ENCODE measurements at regions not wholly inside any gene's neighbourhood (a gene's known extent, or its start where the extent isn't known, plus 50 kb on each side); places are given as distances from the start of the nearest gene placed in this dataset.

GRCh38 chr20:4401601-4402000, 152.5 kb upstream of the ADRA1D start:
- H3K79me1 ChIP-seq (ENCODE audit: low read depth, low read length): no peaks in the 10 kb centered on the region
- no peak overlapping the region for H2AFZ ChIP-seq (ENCODE audit: low read length)
- no peak overlapping the region for H2AK5ac ChIP-seq (ENCODE audit: low read depth, low read length)
- no peak overlapping the region for H2BK120ac ChIP-seq (replicated peaks; ENCODE audit: low read depth, low read length)
- no peak for FAIRE-seq
- no peak overlapping the region for H2BK5ac ChIP-seq (ENCODE audit: low read depth, low read length)
- no peak overlapping the region for H3K9ac ChIP-seq (replicated peaks in 1 of 4; ENCODE audit: extremely low read depth in 1 of 4, low read depth in 3 of 4, low read length in 3 of 4)
- WGBS, 2 experiments (ENCODE audit: extremely low coverage in 1 of 2, insufficient coverage in 1 of 2, insufficient read length in 1 of 2, insufficient replicate concordance in 2 of 2, low coverage in 1 of 2, low lambda C conversion rate in 2 of 2, missing lambda C conversion rate in 1 of 2): 83% methylated on average over 3 of the region's 3 CpGs; no CpG with 5 or more reads in 1 of the 2 experiments
- TF ChIP-seq BCL11A (IDR thresholded peaks at IDR 0.05; ENCODE audit: low read depth in 2 of 2, low read length in 2 of 2) (no peak), POLR2AphosphoS5 (IDR thresholded peaks at IDR 0.05; ENCODE audit: low read depth, low read length) (no peak), POU5F1 (IDR thresholded peaks at IDR 0.05; ENCODE audit: low read depth, low read length) (no peak), RAD21 (IDR thresholded peaks at IDR 0.05 in 1 of 2, conservative IDR thresholded peaks at IDR 0.05 in 1 of 2; ENCODE audit: low read depth in 2 of 2, low read length in 2 of 2) (no peak), BACH1 (IDR thresholded peaks at IDR 0.05; ENCODE audit: low read length) (no peak), GABPA (IDR thresholded peaks at IDR 0.05; ENCODE audit: borderline replicate concordance, insufficient read depth, low read length) (no peak), SIX5 (IDR thresholded peaks at IDR 0.05; ENCODE audit: low read depth, low read length) (no peak), ATF3 (IDR thresholded peaks at IDR 0.05; ENCODE audit: insufficient read depth, low read depth, low read length) (no peak), TBP (IDR thresholded peaks at IDR 0.05; ENCODE audit: low read depth, low read length) (no peak), CTBP2 (IDR thresholded peaks at IDR 0.05; ENCODE audit: borderline replicate concordance, insufficient read depth, insufficient read length, low read length) (no peak)
- H3K4me1 ChIP-seq (replicated peaks in 1 of 4; ENCODE audit: control insufficient read depth in 3 of 4, insufficient read depth in 4 of 4, low read length in 3 of 4): no peaks in the 10 kb centered on the region
- no peak overlapping the region for H4K8ac ChIP-seq (ENCODE audit: extremely low read depth, insufficient read depth, low read length)
- no peak overlapping the region for H2BK12ac ChIP-seq (ENCODE audit: low read depth, low read length)
- no peak overlapping the region for H3K14ac ChIP-seq (ENCODE audit: insufficient read length)
- H3K27me3 ChIP-seq (replicated peaks in 1 of 4; ENCODE audit: control insufficient read depth in 3 of 4, extremely low read depth in 1 of 4, insufficient read depth in 3 of 4, low read length in 3 of 4): no peaks in the 10 kb centered on the region; a peak in 1 of 7 replicates
- H3K23me2 ChIP-seq (ENCODE audit: low read depth, low read length): no peaks in the 10 kb centered on the region
- H3K79me2 ChIP-seq (ENCODE audit: control insufficient read depth in 1 of 2, insufficient read depth in 2 of 2, low read length in 2 of 2): no peaks in the 10 kb centered on the region
- H3K4ac ChIP-seq (replicated peaks; ENCODE audit: insufficient read length, low read depth, low read length): no peak overlapping the region
- no peak overlapping the region for H3K56ac ChIP-seq (replicated peaks; ENCODE audit: insufficient read length, low read depth, low read length)
- H4K91ac ChIP-seq (replicated peaks; ENCODE audit: insufficient read length, low read length): no peak overlapping the region
- no peaks in the 10 kb centered on the region for H4K20me1 ChIP-seq (replicated peaks in 1 of 2; ENCODE audit: control insufficient read depth in 1 of 2, insufficient read depth in 2 of 2, low read length in 2 of 2)
- no peak overlapping the region for H2BK15ac ChIP-seq (ENCODE audit: low read length)
- H3K18ac ChIP-seq (ENCODE audit: extremely low read depth, low read length): no peak overlapping the region
- no peak overlapping the region for H3K27ac ChIP-seq (ENCODE audit: low read depth, low read length)
- CTCF ChIA-PET (ENCODE audit: partially characterized antibody): interaction anchor here (1.1 kb wide), 1 partner anchor 12 kb away, joined by 4 read pairs; no protein-coding TSS in a partner anchor
- H3K36me3 ChIP-seq (ENCODE audit: control insufficient read depth in 2 of 4, insufficient read depth in 4 of 4, low read length in 3 of 4): no peaks in the 10 kb centered on the region
- H3K9me3 ChIP-seq (ENCODE audit: insufficient read depth in 2 of 2, low read depth in 1 of 2, low read length in 1 of 2): no peaks in the 10 kb centered on the region; a peak in 1 of 4 replicates
- no peak overlapping the region for H3K4me2 ChIP-seq (ENCODE audit: insufficient read depth in 1 of 2, low read depth in 2 of 2, low read length in 2 of 2)
- H3K4me3 ChIP-seq (ENCODE audit: extremely low read depth in 1 of 4, insufficient read depth in 2 of 4, low read depth in 3 of 4, low read length in 4 of 4): no peak overlapping the region
- no peak for DNase-seq (ENCODE audit: low read depth in 1 of 2, low spot score in 2 of 2)
- no peak overlapping the region for H4K5ac ChIP-seq (ENCODE audit: insufficient read length, low read depth, low read length)
- POLR2A ChIA-PET (ENCODE audit: partially characterized antibody): no interaction called here
- H3K23ac ChIP-seq (ENCODE audit: insufficient read length): no peak overlapping the region
- H2BK20ac ChIP-seq (ENCODE audit: low read length): no peak overlapping the region

Data from H1 (cell line).